ENCODE measurements at regions not wholly inside any gene's neighbourhood (a gene's known extent, or its start where the extent isn't known, plus 50 kb on each side); places are given as distances from the start of the nearest gene placed in this dataset.

- H3K36me3 ChIP-seq = no peaks in the 10 kb centered on the region
- no peaks in the 10 kb centered on the region for H3K27me3 ChIP-seq
- intact Hi-C loops (cut with DNase I; ENCODE audit: low total_unique reads) (no loop called here), in situ Hi-C loops (cut with MboI; ENCODE audit: low sequenced_read_pairs in 4 of 4) (no loop called here)
- no peak for DNase-seq
- no peak for ATAC-seq
- H3K9me3 ChIP-seq = no peaks in the 10 kb centered on the region
- H3K27ac ChIP-seq = no peak overlapping the region
- no peaks in the 10 kb centered on the region for H3K4me1 ChIP-seq
- no peak overlapping the region for H3K4me3 ChIP-seq
- TF ChIP-seq POLR2A (IDR thresholded peaks at IDR 0.05) = no peak
- no peak for TF ChIP-seq CTCF (IDR thresholded peaks at IDR 0.05 in 4 of 5, conservative IDR thresholded peaks at IDR 0.05 in 1 of 5)
Measured at GRCh38 chr7:22663721-22664120, 63.3 kb upstream of the IL6 start.

GRCh38 chr7:22663357-22663718, 63.7 kb upstream of the IL6 start:
- Histone ChIP-seq H3K27ac (no peak overlapping the region), H3K4me3 (no peak overlapping the region), H3K27me3 (no peaks in the 10 kb centered on the region), H3K36me3 (no peaks in the 10 kb centered on the region), H3K4me1 (no peaks in the 10 kb centered on the region), H3K9me3 (no peaks in the 10 kb centered on the region)
- no peak for DNase-seq
- ATAC-seq = no peak
- intact Hi-C loops (cut with DNase I; ENCODE audit: low total_unique reads) = no loop called here
- TF ChIP-seq CTCF (IDR thresholded peaks at IDR 0.05 in 4 of 5, conservative IDR thresholded peaks at IDR 0.05 in 1 of 5) (no peak), POLR2A (IDR thresholded peaks at IDR 0.05) (no peak)
- in situ Hi-C loops (cut with MboI; ENCODE audit: low sequenced_read_pairs in 4 of 4) = no loop called here

- Histone ChIP-seq H3K4me3 (no peak overlapping the region), H3K4me1 (no peaks in the 10 kb centered on the region), H3K27me3 (no peaks in the 10 kb centered on the region), H3K27ac (no peak overlapping the region), H3K9me3 (no peaks in the 10 kb centered on the region), H3K36me3 (no peaks in the 10 kb centered on the region)
- intact Hi-C loops (cut with DNase I; ENCODE audit: low total_unique reads) (no loop called here), in situ Hi-C loops (cut with MboI; ENCODE audit: low sequenced_read_pairs in 4 of 4) (no loop called here)
- DNase-seq (no peak), ATAC-seq (no peak)
- TF ChIP-seq POLR2A (IDR thresholded peaks at IDR 0.05) = no peak
- TF ChIP-seq CTCF (IDR thresholded peaks at IDR 0.05 in 4 of 5, conservative IDR thresholded peaks at IDR 0.05 in 1 of 5) = no peak
Measured at GRCh38 chr7:22662556-22663356, 64.2 kb upstream of the IL6 start.

- in situ Hi-C loops (cut with MboI; ENCODE audit: low sequenced_read_pairs in 4 of 4) (no loop called here), intact Hi-C loops (cut with DNase I; ENCODE audit: low total_unique reads) (no loop called here)
- no peak overlapping the region for H3K4me3 ChIP-seq
- DNase-seq (no peak), ATAC-seq (no peak)
- no peaks in the 10 kb centered on the region for H3K4me1 ChIP-seq
- H3K27me3 ChIP-seq = no peaks in the 10 kb centered on the region
- no peaks in the 10 kb centered on the region for H3K9me3 ChIP-seq
- TF ChIP-seq POLR2A (IDR thresholded peaks at IDR 0.05) (no peak), CTCF (IDR thresholded peaks at IDR 0.05 in 4 of 5, conservative IDR thresholded peaks at IDR 0.05 in 1 of 5) (no peak)
- H3K36me3 ChIP-seq = no peaks in the 10 kb centered on the region
- no peak overlapping the region for H3K27ac ChIP-seq
Measured at GRCh38 chr7:22662036-22662435, 65.0 kb upstream of the IL6 start.

GRCh38 chr7:22660732-22661131, 66.3 kb upstream of the IL6 start:
- TF ChIP-seq POLR2A (IDR thresholded peaks at IDR 0.05) (no peak), CTCF (IDR thresholded peaks at IDR 0.05 in 4 of 5, conservative IDR thresholded peaks at IDR 0.05 in 1 of 5) (no peak)

More at GRCh38 chr7:22660732-22661131, 66.3 kb upstream of the IL6 start:
- Histone ChIP-seq H3K4me3 (no peak overlapping the region), H3K36me3 (no peaks in the 10 kb centered on the region), H3K9me3 (no peaks in the 10 kb centered on the region), H3K27me3 (no peaks in the 10 kb centered on the region), H3K4me1 (no peaks in the 10 kb centered on the region), H3K27ac (no peak overlapping the region)
- DNase-seq = no peak
- intact Hi-C loops (cut with DNase I; ENCODE audit: low total_unique reads) (no loop called here), in situ Hi-C loops (cut with MboI; ENCODE audit: low sequenced_read_pairs in 4 of 4) (no loop called here)
- ATAC-seq = no peak

All from gastrocnemius medialis (tissue), 4 donors.